T47D (cell line): ENCODE measurements at regions not wholly inside any gene's neighbourhood (a gene's known extent, or its start where the extent isn't known, plus 50 kb on each side); places are given as distances from the start of the nearest gene placed in this dataset.

Source experiments
- DNase-seq, 2 experiments: peaks; one replicate each; pipeline versions ENCODE4 v3.0.0 to v3.0.0-alpha.2; 2011 to 2012; ENCODE audit warnings: low read depth in 1 of 2, low spot score in 1 of 2
- JUND ChIP-seq: IDR thresholded peaks from 2 replicates; pipeline ENCODE4 v1.6.1; 2012; ENCODE audit warnings: low read depth
- in situ Hi-C: cut with HindIII; loops from 2 replicates; pipeline ENCODE4 v1.10.0; 2016; ENCODE audit warnings: low sequenced_read_pairs, low pct_unique_long_range_greater_than_20kb

- no peak for TF ChIP-seq JUND
- in situ Hi-C loops, result no loop called here
- DNase-seq, result no peak
Observed at GRCh38 chr1:113326976-113327375, 63.3 kb upstream of the MAGI3 start.

- TF ChIP-seq JUND, result no peak
- no peak for DNase-seq
- in situ Hi-C loops, result no loop called here
Observed at GRCh38 chr1:113333056-113333455, 57.3 kb upstream of the MAGI3 start.

GRCh38 chr1:113340038-113340437 lies 50.3 kb upstream of the MAGI3 start:
- in situ Hi-C loops, result no loop called here
- DNase-seq, result no peak
- TF ChIP-seq JUND, result no peak
